ENCODE measurements at regions not wholly inside any gene's neighbourhood (a gene's known extent, or its start where the extent isn't known, plus 50 kb on each side); places are given as distances from the start of the nearest gene placed in this dataset.
A peak's percentile ranks its signal among the peaks of the same experiment; 100 is the strongest.

GRCh38 chr4:145427991-145428390 is 53.7 kb upstream of the SMAD1 start:
- DNase-seq, result no peak

- no peak for DNase-seq
Observed at GRCh38 chr4:145427221-145427620, 54.4 kb upstream of the SMAD1 start.

- peak; percentile 5 for DNase-seq
Observed at GRCh38 chr4:145423017-145423708, 58.5 kb upstream of the SMAD1 start.

GRCh38 chr4:145420595-145421214 is 60.9 kb upstream of the SMAD1 start:
- DNase-seq, result peak; percentile 55

- DNase-seq, result no peak
Observed at GRCh38 chr4:145418739-145419138, 62.9 kb upstream of the SMAD1 start.

GRCh38 chr4:145417348-145418130 is 64.1 kb upstream of the SMAD1 start:
- DNase-seq, result no peak

GRCh38 chr4:145414841-145415240 is 66.8 kb upstream of the SMAD1 start:
- DNase-seq, result no peak

- DNase-seq, result no peak
Observed at GRCh38 chr4:145414226-145414625, 67.4 kb upstream of the SMAD1 start.

GRCh38 chr4:145406970-145407369 is 74.7 kb upstream of the SMAD1 start:
- no peak for DNase-seq

GRCh38 chr4:145404761-145405160 is 76.9 kb upstream of the SMAD1 start:
- DNase-seq, result no peak

GRCh38 chr4:145396581-145396980 is 85.1 kb upstream of the SMAD1 start:
- DNase-seq, result no peak

- no peak for DNase-seq
Observed at GRCh38 chr4:145390571-145390970, 91.1 kb upstream of the SMAD1 start.

GRCh38 chr4:145389550-145389949 is 92.1 kb upstream of the SMAD1 start:
- DNase-seq, result no peak

GRCh38 chr4:145388043-145388442 is 93.6 kb upstream of the SMAD1 start:
- DNase-seq, result peak; percentile 1

- no peak for DNase-seq
Observed at GRCh38 chr4:145387079-145387478, 94.6 kb upstream of the SMAD1 start.

GRCh38 chr4:145381163-145381562 is 100.5 kb upstream of the SMAD1 start:
- no peak for DNase-seq

- DNase-seq, result no peak
Observed at GRCh38 chr4:145380123-145380522, 101.5 kb upstream of the SMAD1 start.

GRCh38 chr4:145375416-145375815 is 106.2 kb upstream of the SMAD1 start:
- DNase-seq, result no peak

- no peak for DNase-seq
Observed at GRCh38 chr4:145352438-145353145, 129.1 kb upstream of the SMAD1 start.

GRCh38 chr4:145351922-145352321 is 129.7 kb upstream of the SMAD1 start:
- DNase-seq, result no peak

GRCh38 chr4:145351162-145351561 is 130.5 kb upstream of the SMAD1 start:
- DNase-seq, result no peak

GRCh38 chr4:145348291-145348690 is 133.4 kb upstream of the SMAD1 start:
- no peak for DNase-seq

GRCh38 chr4:145347684-145348083 is 134.0 kb upstream of the SMAD1 start:
- peak; percentile 30 for DNase-seq
